ENCODE measurements at regions not wholly inside any gene's neighbourhood (a gene's known extent, or its start where the extent isn't known, plus 50 kb on each side); places are given as distances from the start of the nearest gene placed in this dataset.
"Not testable (repeated sequence)": the region's sequence is repeated elsewhere in the genome, so short reads cannot be mapped to it uniquely, and the experiment has no call there.

- DNase-seq: no peak
Observed at GRCh38 chr3:166510382-166510781, 673.2 kb upstream of the BCHE start.

DNA sequence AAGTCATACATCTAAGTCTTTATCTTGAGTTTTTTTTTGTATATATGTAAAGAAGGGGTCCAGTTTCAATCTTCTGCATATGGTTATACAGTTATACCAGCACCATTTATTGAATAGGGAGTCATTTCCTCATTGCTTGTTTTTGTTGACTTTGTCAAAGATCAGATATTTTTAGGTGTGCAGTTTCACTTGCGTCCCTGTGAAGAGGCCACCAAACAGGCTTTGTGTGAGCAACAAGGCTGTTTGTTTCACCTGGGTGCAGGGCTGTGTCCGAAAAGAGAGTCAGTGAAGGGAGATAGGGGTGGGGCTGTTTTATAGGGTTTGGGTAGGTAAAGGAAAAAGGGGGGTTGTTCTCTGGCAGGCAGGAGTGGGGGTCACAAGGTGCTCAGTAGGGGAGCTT is 663.2 kb upstream of the BCHE start:
- not testable (repeated sequence) for DNase-seq

DNA sequence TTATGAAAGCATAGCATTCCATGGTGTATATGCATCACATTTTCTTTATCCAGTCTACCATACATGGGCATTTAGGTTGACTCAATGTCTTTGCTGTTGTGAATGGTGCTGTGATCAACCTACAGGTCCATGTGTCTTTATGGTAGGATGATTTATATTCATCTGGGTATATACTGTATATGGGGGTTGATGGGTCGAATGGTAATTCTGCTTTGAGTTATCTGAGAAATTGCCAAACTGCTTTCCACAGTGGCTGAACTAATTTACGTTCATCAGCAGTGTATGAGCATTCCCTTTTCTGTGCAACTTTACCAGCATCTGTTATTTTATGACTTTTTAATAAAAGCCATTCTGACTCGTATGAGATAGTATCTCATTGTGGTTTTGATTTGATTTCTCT is 662.4 kb upstream of the BCHE start:
- no peak for DNase-seq

DNA sequence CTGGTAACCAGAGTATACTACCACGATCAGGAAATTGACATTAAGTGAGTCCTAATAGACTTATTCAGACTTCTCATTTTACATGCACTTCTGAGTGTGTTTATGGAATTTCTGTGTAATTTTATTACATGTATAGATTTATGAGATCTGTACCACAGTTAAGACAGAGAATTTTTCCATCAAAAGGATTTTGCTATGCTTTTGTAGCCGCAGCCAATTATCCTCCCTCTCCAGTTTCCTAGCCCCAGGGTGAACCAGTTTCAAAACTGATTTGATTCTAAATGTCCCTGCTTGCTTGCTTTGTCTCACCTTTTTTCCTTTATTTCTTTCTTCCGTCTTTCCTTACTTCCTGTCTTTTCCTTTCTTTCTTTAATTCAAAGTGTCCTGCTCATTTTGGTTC is 661.2 kb upstream of the BCHE start:
- no peak for DNase-seq

DNA sequence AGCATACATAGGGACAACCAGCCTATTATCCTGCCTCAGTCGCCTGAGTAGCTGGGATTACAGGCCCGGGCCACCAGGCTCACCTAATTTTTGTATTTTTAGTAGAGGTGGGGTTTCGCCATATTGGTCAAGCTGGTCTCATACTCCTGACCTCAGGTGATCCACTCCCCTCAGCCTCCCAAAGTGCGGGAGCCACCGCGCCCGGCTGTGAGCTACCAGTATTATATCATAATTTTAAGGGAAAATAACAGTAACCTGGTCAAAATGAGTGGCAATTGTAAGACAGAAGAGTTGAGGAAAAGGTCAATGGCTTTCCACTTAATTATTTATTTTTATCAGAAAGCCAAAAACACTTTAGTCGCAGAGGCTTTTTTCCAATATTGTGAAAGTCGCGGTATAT is 652.6 kb upstream of the BCHE start:
- no peak for DNase-seq

GRCh38 chr3:166488977-166489672 is 651.9 kb upstream of the BCHE start:
- no peak for DNase-seq

- no peak for DNase-seq
Observed at GRCh38 chr3:166484470-166484869, 647.2 kb upstream of the BCHE start.

DNA sequence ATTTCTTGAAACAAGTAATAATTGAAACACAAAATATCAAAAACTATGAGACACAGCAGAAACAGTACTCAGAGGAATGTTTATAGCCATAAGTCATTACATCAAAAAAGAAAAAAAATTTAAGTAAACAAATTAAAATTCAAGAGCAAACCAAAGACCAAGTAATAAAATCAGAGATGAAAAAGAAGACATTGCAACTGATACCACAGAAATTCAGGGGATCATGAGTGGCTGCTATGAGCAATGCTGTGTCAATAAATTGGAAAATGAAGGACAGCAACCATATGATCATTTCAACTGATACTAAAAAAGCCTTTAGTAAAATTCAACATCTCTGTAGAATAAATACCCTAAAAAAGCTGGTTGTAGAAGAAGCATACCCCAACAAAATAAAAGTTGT is 644.1 kb upstream of the BCHE start:
- no peak for DNase-seq

- no peak for DNase-seq
Observed at GRCh38 chr3:166478356-166478755, 641.1 kb upstream of the BCHE start.

- no peak for DNase-seq
Observed at GRCh38 chr3:166473501-166473900, 636.3 kb upstream of the BCHE start.

GRCh38 chr3:166472015-166472414 is 634.8 kb upstream of the BCHE start:
- no peak for DNase-seq

DNA sequence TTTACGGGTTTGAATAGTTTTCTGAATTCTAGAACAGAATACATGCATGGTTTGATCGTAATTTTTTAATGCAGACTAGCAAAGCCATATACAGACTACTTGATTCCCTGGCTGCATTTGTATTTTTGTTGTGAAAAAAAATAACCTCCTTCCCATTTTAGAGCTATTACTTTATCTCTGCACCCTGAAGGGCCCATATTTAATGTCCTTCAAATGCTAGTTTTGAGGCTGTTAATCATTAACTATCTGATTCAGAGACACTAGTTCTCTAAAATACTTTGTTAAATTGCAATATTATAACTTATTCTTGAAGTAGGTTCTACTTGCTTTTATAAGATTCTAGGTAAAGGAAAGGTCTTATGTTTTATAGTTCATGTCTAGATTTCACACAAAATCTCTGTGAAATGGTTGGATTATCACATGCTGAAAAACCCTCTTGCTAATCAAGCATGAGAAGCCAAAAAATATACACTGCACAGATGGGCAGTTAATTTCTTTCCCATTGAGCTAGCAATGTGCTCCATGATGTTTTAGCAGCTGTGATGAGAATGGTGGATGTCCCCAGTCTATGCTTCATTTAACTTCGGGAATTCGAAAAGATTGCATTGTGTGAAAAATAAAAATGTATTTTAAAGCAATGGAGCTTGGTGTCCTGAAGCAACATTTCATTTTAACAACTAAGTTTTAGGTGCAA is 634.0 kb upstream of the BCHE start:
- DNase-seq: peak; percentile 45 to 83

- DNase-seq: peak in 1 of 2 experiments; percentile 39
Observed at GRCh38 chr3:166462891-166463470, 625.8 kb upstream of the BCHE start.

DNA sequence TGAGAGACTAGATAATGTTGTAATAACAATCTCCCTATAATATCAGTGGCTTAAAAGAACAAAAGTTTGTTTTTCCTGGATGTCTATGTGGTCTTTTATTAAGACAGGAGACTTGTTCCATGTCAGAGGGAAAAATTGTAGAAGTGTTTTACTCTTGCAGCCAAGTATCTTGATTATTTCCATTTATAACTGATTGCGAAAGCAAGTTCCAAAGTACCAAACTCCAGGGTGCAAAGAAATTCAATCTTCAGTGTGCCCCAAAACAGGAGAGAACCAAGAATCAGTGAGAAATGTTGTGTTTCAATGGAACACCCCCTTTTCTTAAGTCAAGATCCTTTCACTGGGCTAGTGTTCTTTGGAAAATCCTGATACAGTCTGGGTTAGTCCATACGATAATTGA is 624.4 kb upstream of the BCHE start:
- no peak for DNase-seq

DNA sequence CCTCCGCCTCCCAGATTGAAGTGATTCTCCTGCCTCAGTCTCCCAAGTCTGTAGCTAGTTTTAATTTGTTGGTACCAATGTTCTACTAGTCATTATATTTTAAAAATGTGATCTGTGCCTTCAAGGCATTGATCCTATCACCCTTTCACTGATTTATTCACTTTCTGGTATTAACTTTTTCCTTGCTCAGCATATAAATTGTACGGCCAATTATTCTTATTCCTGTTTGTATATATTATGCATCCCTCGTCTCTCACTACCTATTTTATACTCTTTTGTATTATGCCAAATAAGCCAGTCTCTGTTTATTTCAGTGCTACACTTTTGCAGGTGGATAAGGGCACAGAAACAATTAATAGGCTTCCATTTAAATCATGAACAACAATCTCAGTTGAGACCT is 620.2 kb upstream of the BCHE start:
- no peak for DNase-seq

GRCh38 chr3:166456286-166456685 is 619.1 kb upstream of the BCHE start:
- DNase-seq: no peak

DNA sequence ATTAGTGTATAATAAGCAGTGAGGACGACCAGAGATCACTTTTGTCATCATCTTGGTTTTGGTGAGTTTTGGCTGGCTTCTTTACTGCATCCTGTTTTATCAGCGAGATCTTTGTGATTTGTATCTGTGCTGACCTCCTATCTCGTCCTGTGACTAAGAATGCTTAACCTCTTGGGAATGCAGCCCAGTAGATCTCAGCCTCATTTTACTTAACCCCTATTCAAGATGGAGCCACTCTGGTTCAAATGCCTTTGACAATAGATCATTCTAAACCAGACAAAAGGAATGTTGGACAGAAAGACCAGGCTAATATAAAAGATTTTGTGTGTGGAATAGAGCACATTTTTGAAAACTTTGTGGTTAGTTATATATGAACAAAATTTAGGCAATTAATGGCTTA is 618.5 kb upstream of the BCHE start:
- no peak for DNase-seq

GRCh38 chr3:166453478-166453877 is 616.3 kb upstream of the BCHE start:
- DNase-seq: no peak

GRCh38 chr3:166451997-166452396 is 614.8 kb upstream of the BCHE start:
- no peak for DNase-seq

GRCh38 chr3:166447513-166447912 is 610.3 kb upstream of the BCHE start:
- no peak for DNase-seq

- no peak for DNase-seq
Observed at GRCh38 chr3:166446986-166447385, 609.8 kb upstream of the BCHE start.

- DNase-seq: no peak
Observed at GRCh38 chr3:166446291-166446690, 609.1 kb upstream of the BCHE start.

- DNase-seq: no peak
Observed at GRCh38 chr3:166445865-166446264, 608.6 kb upstream of the BCHE start.

- peak; percentile 59 to 81 for DNase-seq
Observed at GRCh38 chr3:166444756-166445155, 607.5 kb upstream of the BCHE start.

All from NCI-H446 (cell line).